ENCODE measurements at regions not wholly inside any gene's neighbourhood (a gene's known extent, or its start where the extent isn't known, plus 50 kb on each side); places are given as distances from the start of the nearest gene placed in this dataset.

GRCh38 chr4:32789026-32789608 is 2068.9 kb downstream of the PCDH7 start:
- DNase-seq (no peak), ATAC-seq (no peak)
- Mint-ChIP-seq H3K36me3 (no peaks in the 10 kb centered on the region), H3K9me3 (peaks cover 5 to 6% of the 10 kb centered on the region in 2 donors), H3K4me1 (no peaks in the 10 kb centered on the region), H3K27me3 (ENCODE audit: low read depth in 2 of 2) (no peaks in the 10 kb centered on the region), H3K27ac (no peak overlapping the region), H3K4me3 (no peak overlapping the region)
- Histone ChIP-seq H3K9me3 (ENCODE audit: control insufficient read depth, insufficient read depth, low read length) (peaks cover 4% of the 10 kb centered on the region), H3K36me3 (ENCODE audit: control insufficient read depth, insufficient read depth, low read length) (no peaks in the 10 kb centered on the region), H3K27me3 (ENCODE audit: control insufficient read depth, insufficient read depth, low read length) (no peaks in the 10 kb centered on the region), H3K4me1 (ENCODE audit: control insufficient read depth, insufficient read depth, low read length) (no peaks in the 10 kb centered on the region), H3K4me3 (ENCODE audit: low read length) (no peak overlapping the region), H3K27ac (ENCODE audit: low read length) (no peak overlapping the region)
- TF ChIP-seq CTCF (IDR thresholded peaks at IDR 0.05) = no peak
- intact Hi-C loops (cut with micrococcal nuclease) = no loop called here

- Histone ChIP-seq H3K27ac (ENCODE audit: low read length) (no peak overlapping the region), H3K36me3 (ENCODE audit: control insufficient read depth, insufficient read depth, low read length) (no peaks in the 10 kb centered on the region), H3K4me3 (ENCODE audit: low read length) (no peak overlapping the region), H3K9me3 (ENCODE audit: control insufficient read depth, insufficient read depth, low read length) (no peaks in the 10 kb centered on the region), H3K27me3 (ENCODE audit: control insufficient read depth, insufficient read depth, low read length) (no peaks in the 10 kb centered on the region), H3K4me1 (ENCODE audit: control insufficient read depth, insufficient read depth, low read length) (no peaks in the 10 kb centered on the region)
- Mint-ChIP-seq H3K9me3 (peaks cover 4 to 6% of the 10 kb centered on the region in 2 donors), H3K36me3 (no peaks in the 10 kb centered on the region), H3K27ac (no peak overlapping the region), H3K4me3 (no peak overlapping the region), H3K4me1 (no peaks in the 10 kb centered on the region), H3K27me3 (ENCODE audit: low read depth in 2 of 2) (no peaks in the 10 kb centered on the region)
- DNase-seq (no peak), ATAC-seq (no peak)
- intact Hi-C loops (cut with micrococcal nuclease) = no loop called here
- WGBS (ENCODE audit: insufficient coverage) = 100% methylated on average over 1 of the region's 1 CpG
- no peak for TF ChIP-seq CTCF (IDR thresholded peaks at IDR 0.05)
These were observed 2070.6 kb downstream of the PCDH7 start for GRCh38 chr4:32790803-32791202.

GRCh38 chr4:32798471-32799159 is 2078.4 kb downstream of the PCDH7 start:
- Histone ChIP-seq H3K4me3 (ENCODE audit: low read length) (no peak overlapping the region), H3K4me1 (ENCODE audit: control insufficient read depth, insufficient read depth, low read length) (no peaks in the 10 kb centered on the region), H3K27me3 (ENCODE audit: control insufficient read depth, insufficient read depth, low read length) (no peaks in the 10 kb centered on the region), H3K27ac (ENCODE audit: low read length) (no peak overlapping the region), H3K36me3 (ENCODE audit: control insufficient read depth, insufficient read depth, low read length) (no peaks in the 10 kb centered on the region), H3K9me3 (ENCODE audit: control insufficient read depth, insufficient read depth, low read length) (no peaks in the 10 kb centered on the region)
- ATAC-seq (no peak), DNase-seq (no peak)
- no peaks in the 10 kb centered on the region for H3K27me3 Mint-ChIP-seq (ENCODE audit: low read depth in 2 of 2)
- no peaks in the 10 kb centered on the region for H3K4me1 Mint-ChIP-seq
- H3K4me3 Mint-ChIP-seq = no peak overlapping the region
- H3K36me3 Mint-ChIP-seq = no peaks in the 10 kb centered on the region
- TF ChIP-seq CTCF (IDR thresholded peaks at IDR 0.05) = no peak
- intact Hi-C loops (cut with micrococcal nuclease) = no loop called here
- no peak overlapping the region for H3K27ac Mint-ChIP-seq
- H3K9me3 Mint-ChIP-seq = peaks cover 12 to 13% of the 10 kb centered on the region in 2 donors
- WGBS (ENCODE audit: insufficient coverage) = 81% methylated on average over 9 of the region's 9 CpGs

GRCh38 chr4:32824336-32824735 is 2104.2 kb downstream of the PCDH7 start:
- no peaks in the 10 kb centered on the region for H3K4me1 Mint-ChIP-seq
- peaks cover 16 to 24% of the 10 kb centered on the region in 2 donors for H3K9me3 Mint-ChIP-seq
- ATAC-seq (no peak), DNase-seq (no peak)
- no peak overlapping the region for H3K27ac Mint-ChIP-seq
- WGBS (ENCODE audit: insufficient coverage) = 49% methylated on average over 2 of the region's 2 CpGs
- Histone ChIP-seq H3K4me3 (ENCODE audit: low read length) (no peak overlapping the region), H3K4me1 (ENCODE audit: control insufficient read depth, insufficient read depth, low read length) (no peaks in the 10 kb centered on the region), H3K9me3 (ENCODE audit: control insufficient read depth, insufficient read depth, low read length) (no peaks in the 10 kb centered on the region), H3K27me3 (ENCODE audit: control insufficient read depth, insufficient read depth, low read length) (no peaks in the 10 kb centered on the region), H3K36me3 (ENCODE audit: control insufficient read depth, insufficient read depth, low read length) (no peaks in the 10 kb centered on the region), H3K27ac (ENCODE audit: low read length) (no peak overlapping the region)
- no peak overlapping the region for H3K4me3 Mint-ChIP-seq
- intact Hi-C loops (cut with micrococcal nuclease) = no loop called here
- no peaks in the 10 kb centered on the region for H3K36me3 Mint-ChIP-seq
- no peaks in the 10 kb centered on the region for H3K27me3 Mint-ChIP-seq (ENCODE audit: low read depth in 2 of 2)
- no peak for TF ChIP-seq CTCF (IDR thresholded peaks at IDR 0.05)

Data from natural killer cell (primary cell).